ENCODE measurements at regions not wholly inside any gene's neighbourhood (a gene's known extent, or its start where the extent isn't known, plus 50 kb on each side); places are given as distances from the start of the nearest gene placed in this dataset.
A peak's percentile ranks its signal among the peaks of the same experiment; 100 is the strongest.
"Not testable (repeated sequence)": the region's sequence is repeated elsewhere in the genome, so short reads cannot be mapped to it uniquely, and the experiment has no call there.

DNA sequence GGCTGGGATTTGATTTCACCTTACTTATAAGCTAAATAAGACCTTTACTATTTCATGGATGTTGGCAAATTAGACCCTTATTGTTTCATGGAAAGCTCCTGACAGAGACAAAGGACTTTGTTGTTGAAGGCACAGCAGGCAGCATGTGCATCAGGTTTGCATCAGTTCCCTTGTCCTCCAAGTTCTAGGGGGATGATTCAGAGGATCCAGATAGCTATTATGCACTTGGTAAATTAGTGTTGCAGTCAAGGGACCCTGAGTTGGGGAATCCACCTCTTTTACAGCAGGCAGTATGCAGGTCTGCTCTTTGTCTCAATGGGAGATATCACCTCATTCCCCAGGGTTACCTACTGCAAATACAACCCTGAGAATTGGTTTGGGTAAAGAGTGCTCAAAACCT, 131.4 kb upstream of the IGSF10 start:
- H3K4me3 ChIP-seq (ENCODE audit: low read depth, low read length): no peak overlapping the region
- no peak for DNase-seq (ENCODE audit: low read depth)
- TF ChIP-seq MYC (IDR thresholded peaks at IDR 0.05; ENCODE audit: low read depth, low read length): no peak
- no peak for TF ChIP-seq MAX (IDR thresholded peaks at IDR 0.05; ENCODE audit: low read depth, low read length)
- TF ChIP-seq, protein P1, sequence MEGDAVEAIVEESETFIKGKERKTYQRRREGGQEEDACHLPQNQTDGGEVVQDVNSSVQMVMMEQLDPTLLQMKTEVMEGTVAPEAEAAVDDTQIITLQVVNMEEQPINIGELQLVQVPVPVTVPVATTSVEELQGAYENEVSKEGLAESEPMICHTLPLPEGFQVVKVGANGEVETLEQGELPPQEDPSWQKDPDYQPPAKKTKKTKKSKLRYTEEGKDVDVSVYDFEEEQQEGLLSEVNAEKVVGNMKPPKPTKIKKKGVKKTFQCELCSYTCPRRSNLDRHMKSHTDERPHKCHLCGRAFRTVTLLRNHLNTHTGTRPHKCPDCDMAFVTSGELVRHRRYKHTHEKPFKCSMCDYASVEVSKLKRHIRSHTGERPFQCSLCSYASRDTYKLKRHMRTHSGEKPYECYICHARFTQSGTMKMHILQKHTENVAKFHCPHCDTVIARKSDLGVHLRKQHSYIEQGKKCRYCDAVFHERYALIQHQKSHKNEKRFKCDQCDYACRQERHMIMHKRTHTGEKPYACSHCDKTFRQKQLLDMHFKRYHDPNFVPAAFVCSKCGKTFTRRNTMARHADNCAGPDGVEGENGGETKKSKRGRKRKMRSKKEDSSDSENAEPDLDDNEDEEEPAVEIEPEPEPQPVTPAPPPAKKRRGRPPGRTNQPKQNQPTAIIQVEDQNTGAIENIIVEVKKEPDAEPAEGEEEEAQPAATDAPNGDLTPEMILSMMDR (IDR thresholded peaks at IDR 0.05; ENCODE audit: low read depth, low read length): no peak
- TF ChIP-seq POLR2A (IDR thresholded peaks at IDR 0.05; ENCODE audit: extremely low read depth, insufficient read length): no peak

DNA sequence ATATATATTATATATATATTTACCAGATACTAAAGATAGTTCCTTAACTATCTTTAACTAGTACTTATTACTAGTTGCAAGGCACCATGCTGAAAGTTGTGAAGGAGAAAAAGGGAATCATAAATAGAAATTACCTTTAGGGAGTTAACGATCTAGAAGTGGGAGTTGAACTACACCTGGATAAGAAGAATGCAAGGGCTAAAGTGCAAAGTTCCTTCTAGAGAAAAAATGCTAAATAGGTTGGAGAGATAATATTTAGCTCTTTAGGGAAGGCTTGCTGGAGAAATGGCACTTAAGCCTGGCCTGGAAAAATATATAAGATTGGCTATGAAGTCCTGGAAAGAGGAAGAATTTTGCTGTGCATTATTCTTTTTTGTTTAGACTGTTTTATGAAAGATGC, 130.6 kb upstream of the IGSF10 start:
- TF ChIP-seq, protein P1 (IDR thresholded peaks at IDR 0.05; ENCODE audit: low read depth, low read length): no peak
- TF ChIP-seq MYC (IDR thresholded peaks at IDR 0.05; ENCODE audit: low read depth, low read length): no peak
- no peak overlapping the region for H3K4me3 ChIP-seq (ENCODE audit: low read depth, low read length)
- no peak for DNase-seq (ENCODE audit: low read depth)

DNA sequence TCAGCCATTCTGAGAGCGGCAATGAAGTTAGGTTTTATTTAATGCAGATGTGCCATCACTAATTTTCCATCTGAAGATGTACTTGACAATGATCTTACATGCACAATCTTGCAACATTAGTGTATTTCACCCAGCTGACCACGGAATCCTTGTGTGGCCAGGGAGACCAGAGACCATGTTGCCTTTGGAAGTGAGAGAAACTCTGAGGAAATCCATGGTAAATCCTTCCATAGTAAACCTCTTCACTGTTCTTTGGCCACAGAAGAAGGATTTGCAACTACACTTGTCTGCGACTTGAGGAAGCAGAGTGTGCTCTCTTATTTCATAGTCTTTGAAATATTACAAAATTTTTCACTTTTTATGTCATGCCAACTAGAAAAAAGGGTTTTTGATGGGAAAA, 128.4 kb upstream of the IGSF10 start:
- TF ChIP-seq MAX (IDR thresholded peaks at IDR 0.05; ENCODE audit: low read depth, low read length): no peak
- TF ChIP-seq, protein P1 (IDR thresholded peaks at IDR 0.05; ENCODE audit: low read depth, low read length): no peak
- no peak for DNase-seq (ENCODE audit: low read depth)

GRCh38 chr3:151587659-151588058, 126.8 kb upstream of the IGSF10 start:
- H3K4me3 ChIP-seq (ENCODE audit: low read depth, low read length); DNase-seq (ENCODE audit: low read depth): not testable (repeated sequence)

More for the DNA sequence above, 128.4 kb upstream of the IGSF10 start:
- no peak overlapping the region for H3K4me3 ChIP-seq (ENCODE audit: low read depth, low read length)

DNA sequence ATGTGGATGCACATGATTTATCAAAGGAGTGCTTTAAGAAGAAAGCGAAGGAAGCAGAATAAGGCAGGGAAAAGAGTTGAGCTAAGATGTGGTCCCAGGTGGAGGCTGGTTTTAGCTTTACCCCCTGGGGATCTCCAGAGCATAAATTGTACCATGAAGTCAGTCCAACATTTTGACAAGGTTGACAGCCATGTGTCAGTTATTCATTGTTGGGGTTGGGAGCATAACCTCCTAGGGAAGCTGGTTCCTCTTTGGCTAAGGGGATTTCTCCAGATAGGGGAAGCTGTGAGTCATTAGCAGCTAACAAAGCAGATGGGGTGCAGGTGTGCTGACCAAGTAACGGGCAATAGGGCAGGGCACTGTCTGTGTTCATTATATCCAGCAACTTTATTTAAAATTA, 123.7 kb upstream of the IGSF10 start:
- DNase-seq (ENCODE audit: low read depth): peak; percentile 79
- TF ChIP-seq POLR2A (IDR thresholded peaks at IDR 0.05; ENCODE audit: extremely low read depth, insufficient read length): no peak
- no peak for TF ChIP-seq MYC (IDR thresholded peaks at IDR 0.05; ENCODE audit: low read depth, low read length)
- no peak for TF ChIP-seq MAX (IDR thresholded peaks at IDR 0.05; ENCODE audit: low read depth, low read length)
- TF ChIP-seq, protein P1 (IDR thresholded peaks at IDR 0.05; ENCODE audit: low read depth, low read length): no peak
- no peak overlapping the region for H3K4me3 ChIP-seq (ENCODE audit: low read depth, low read length)

- peak; percentile 11 for DNase-seq (ENCODE audit: low read depth)
- TF ChIP-seq, protein P1 (IDR thresholded peaks at IDR 0.05; ENCODE audit: low read depth, low read length): no peak
- no peak for TF ChIP-seq POLR2A (IDR thresholded peaks at IDR 0.05; ENCODE audit: extremely low read depth, insufficient read length)
- TF ChIP-seq MAX (IDR thresholded peaks at IDR 0.05; ENCODE audit: low read depth, low read length): no peak
- no peak for TF ChIP-seq MYC (IDR thresholded peaks at IDR 0.05; ENCODE audit: low read depth, low read length)
- no peak overlapping the region for H3K4me3 ChIP-seq (ENCODE audit: low read depth, low read length)
These were observed 120.2 kb upstream of the IGSF10 start for GRCh38 chr3:151581035-151581434.

Data from NB4 (cell line).